Tibial nerve (tissue), 4 donors: ENCODE measurements at regions not wholly inside any gene's neighbourhood (a gene's known extent, or its start where the extent isn't known, plus 50 kb on each side); places are given as distances from the start of the nearest gene placed in this dataset.

Experiments
- CTCF ChIP-seq, 5 experiments: fragments of 200-600 bp in 3 of 5; fragments of 450-650 bp in 2 of 5; sonication (generic) in 3 of 5; IDR thresholded peaks; one replicate each; pipeline ENCODE4 v1.5.1; 2016 to 2019; ENCODE audit warnings: antibody characterized with exemption in 5 of 5, mild to moderate bottlenecking in 3 of 5, moderate library complexity in 2 of 5
- EP300 ChIP-seq, 2 donors: sonication (generic); formaldehyde crosslinking; IDR thresholded peaks; one replicate each; pipeline ENCODE4 v1.6.1; 2017; ENCODE audit warnings: antibody characterized with exemption in 2 of 2, mild to moderate bottlenecking in 1 of 2
- POLR2A ChIP-seq, 2 donors: fragments of 450-650 bp; IDR thresholded peaks; one replicate each; pipeline ENCODE4 v1.6.1; 2017; ENCODE audit warnings: antibody characterized with exemption in 2 of 2, mild to moderate bottlenecking in 2 of 2, moderate library complexity in 2 of 2

DNA sequence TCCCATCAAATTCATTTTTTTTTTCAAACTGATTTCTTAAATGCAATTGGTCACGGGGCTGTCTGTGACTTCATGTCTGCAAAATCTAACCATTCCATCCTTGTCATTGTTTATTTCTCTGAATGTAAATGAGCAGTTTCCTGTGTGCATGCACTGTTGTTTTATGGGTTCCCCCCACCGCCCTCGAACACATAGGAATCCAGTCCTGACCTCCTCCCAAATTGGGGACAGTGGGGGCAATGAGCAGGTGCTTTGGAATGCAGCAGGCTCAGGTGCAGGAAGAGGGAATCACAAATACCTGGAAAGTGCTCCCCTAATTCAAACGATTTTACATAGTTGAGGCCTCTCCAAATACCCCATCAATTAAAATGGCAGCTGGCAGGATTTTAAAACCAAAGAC is 62.6 kb upstream of the ESRRB start:
- TF ChIP-seq POLR2A (IDR thresholded peaks at IDR 0.05) (no peak), CTCF (IDR thresholded peaks at IDR 0.05) (no peak), EP300 (IDR thresholded peaks at IDR 0.05) (no peak)
